AG04449 (cell line): ENCODE measurements at regions not wholly inside any gene's neighbourhood (a gene's known extent, or its start where the extent isn't known, plus 50 kb on each side); places are given as distances from the start of the nearest gene placed in this dataset.

ENCODE experiments used
- CTCF ChIA-PET: fragments of 350-600 bp; formaldehyde crosslinking; extraction: SDS; loops from one replicate; lab custom pipeline; 2021; ENCODE audit warnings: antibody characterized with exemption; lab: Yijun Ruan, JAX
- POLR2A ChIA-PET: fragments of 400-600, 350-600 bp; formaldehyde crosslinking; extraction: SDS; loops from one replicate; lab custom pipeline; 2020; ENCODE audit warnings: antibody characterized with exemption, inconsistent platforms; lab: Yijun Ruan, JAX
- DNase-seq: peaks from one replicate; pipeline ENCODE4 v3.0.0-alpha.2; 2010; ENCODE audit warnings: low read depth, low spot score
- H3K4me3 ChIP-seq: 2 replicates; pipeline ENCODE4 v1.5.1; 2011; ENCODE audit warnings: low read depth, mild to moderate bottlenecking, control low read depth, low read length
- TF ChIP-seq, protein P1 (sequence below): IDR thresholded peaks from one replicate; pipeline ENCODE4 v1.5.1; 2011; ENCODE audit warnings: mild to moderate bottlenecking, moderate library complexity, low read length, control low read depth, inconsistent platforms; ENCODE audit not compliant: insufficient read depth; ENCODE audit errors: missing control alignments

DNA sequence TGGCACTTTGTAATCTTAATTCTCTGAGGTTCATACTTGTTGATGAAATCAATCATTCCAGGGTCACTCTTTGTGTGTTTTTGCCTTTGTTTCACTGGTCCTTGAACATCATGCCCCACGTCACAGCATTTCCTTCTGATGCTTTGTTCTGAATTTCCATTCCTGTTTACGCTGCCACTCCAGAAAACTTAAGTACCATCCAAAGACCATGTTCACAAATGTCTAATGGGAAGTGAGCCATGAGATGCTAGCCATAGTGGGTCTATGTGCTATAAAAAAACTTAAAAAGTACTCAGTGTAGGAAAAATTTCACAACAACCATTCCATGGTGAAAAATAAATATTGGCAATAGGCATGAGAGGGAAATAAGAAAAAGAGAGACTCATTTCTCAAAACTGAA, 232.0 kb downstream of the IBTK start:
- POLR2A ChIA-PET: no interaction called here
- no peak overlapping the region for H3K4me3 ChIP-seq
- TF ChIP-seq, protein P1, sequence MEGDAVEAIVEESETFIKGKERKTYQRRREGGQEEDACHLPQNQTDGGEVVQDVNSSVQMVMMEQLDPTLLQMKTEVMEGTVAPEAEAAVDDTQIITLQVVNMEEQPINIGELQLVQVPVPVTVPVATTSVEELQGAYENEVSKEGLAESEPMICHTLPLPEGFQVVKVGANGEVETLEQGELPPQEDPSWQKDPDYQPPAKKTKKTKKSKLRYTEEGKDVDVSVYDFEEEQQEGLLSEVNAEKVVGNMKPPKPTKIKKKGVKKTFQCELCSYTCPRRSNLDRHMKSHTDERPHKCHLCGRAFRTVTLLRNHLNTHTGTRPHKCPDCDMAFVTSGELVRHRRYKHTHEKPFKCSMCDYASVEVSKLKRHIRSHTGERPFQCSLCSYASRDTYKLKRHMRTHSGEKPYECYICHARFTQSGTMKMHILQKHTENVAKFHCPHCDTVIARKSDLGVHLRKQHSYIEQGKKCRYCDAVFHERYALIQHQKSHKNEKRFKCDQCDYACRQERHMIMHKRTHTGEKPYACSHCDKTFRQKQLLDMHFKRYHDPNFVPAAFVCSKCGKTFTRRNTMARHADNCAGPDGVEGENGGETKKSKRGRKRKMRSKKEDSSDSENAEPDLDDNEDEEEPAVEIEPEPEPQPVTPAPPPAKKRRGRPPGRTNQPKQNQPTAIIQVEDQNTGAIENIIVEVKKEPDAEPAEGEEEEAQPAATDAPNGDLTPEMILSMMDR: no peak
- no peak for DNase-seq
- CTCF ChIA-PET: interaction anchor here (1.3 kb wide), 1 partner anchor 9 kb away, joined by 5 read pairs; no protein-coding TSS in a partner anchor

DNA sequence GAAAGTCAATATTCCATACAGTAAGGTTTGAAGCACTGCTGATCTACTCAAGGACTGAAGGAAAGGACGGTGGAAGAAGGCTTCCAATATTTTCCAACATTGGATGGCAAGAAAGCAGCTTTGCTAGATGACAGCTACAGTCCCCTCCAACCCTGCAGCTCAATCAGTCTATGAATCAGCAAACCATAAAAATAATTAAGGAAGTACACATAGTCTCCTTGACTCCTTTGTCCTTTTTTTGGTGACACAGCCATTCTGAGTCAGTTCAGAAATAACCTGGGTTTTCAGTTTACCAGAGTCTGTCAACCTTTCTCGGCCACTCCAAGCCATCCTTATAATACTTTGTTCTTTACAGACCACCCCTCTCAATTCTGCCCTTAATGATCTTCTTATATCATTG, 232.5 kb downstream of the IBTK start:
- TF ChIP-seq, protein P1: no peak
- CTCF ChIA-PET: interaction anchor here (1.3 kb wide), 1 partner anchor 9 kb away, joined by 5 read pairs; no protein-coding TSS in a partner anchor
- POLR2A ChIA-PET: no interaction called here
- no peak overlapping the region for H3K4me3 ChIP-seq
- DNase-seq: no peak

DNA sequence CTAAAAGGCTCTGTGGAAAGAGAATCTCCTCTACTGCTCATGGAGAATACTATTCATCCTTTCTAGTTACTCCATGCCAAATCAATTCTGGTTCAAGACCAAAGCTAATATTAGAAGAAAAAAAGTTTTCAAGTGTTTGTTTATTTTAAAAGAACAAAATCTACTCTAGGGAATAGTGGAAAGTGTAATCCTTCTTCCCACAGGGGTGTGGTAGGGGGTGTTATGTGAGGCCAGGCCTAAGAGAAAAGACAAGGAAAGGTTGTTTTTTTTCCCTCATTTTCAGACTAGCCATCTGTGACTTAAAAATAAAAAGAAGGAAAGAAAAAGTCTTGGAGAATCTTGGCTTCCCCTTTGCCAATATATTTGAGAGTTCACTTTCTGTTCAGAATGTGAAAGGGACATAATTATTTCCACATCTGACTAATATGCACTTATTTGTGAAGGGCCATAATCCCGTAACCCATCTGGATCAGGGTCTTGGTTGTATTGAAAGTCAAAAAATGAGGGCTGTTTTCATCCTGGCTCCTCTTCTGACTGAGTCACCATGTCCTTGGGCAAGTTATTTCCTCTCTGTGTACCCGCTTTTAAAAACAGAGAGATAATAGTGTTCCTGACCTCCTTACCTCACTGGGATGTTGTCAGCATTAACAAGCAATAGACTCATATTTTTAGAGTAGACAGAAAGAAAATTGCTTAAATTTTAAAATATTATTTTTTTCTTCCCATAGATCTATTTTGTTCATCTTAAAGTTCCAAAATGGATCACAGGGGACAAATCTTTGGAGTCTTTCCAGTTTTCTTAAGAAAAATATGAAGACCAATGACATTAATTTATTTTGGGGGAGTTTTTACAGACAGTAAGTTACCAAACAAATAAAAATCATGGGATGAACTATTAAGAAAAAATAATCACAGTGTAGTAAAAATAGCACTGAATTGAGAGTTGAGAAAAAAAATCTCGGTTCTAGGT, 233.7 kb downstream of the IBTK start:
- CTCF ChIA-PET: interaction anchor here (1.3 kb wide), 1 partner anchor 8 kb away, joined by 5 read pairs; no protein-coding TSS in a partner anchor
- DNase-seq: no peak

DNA sequence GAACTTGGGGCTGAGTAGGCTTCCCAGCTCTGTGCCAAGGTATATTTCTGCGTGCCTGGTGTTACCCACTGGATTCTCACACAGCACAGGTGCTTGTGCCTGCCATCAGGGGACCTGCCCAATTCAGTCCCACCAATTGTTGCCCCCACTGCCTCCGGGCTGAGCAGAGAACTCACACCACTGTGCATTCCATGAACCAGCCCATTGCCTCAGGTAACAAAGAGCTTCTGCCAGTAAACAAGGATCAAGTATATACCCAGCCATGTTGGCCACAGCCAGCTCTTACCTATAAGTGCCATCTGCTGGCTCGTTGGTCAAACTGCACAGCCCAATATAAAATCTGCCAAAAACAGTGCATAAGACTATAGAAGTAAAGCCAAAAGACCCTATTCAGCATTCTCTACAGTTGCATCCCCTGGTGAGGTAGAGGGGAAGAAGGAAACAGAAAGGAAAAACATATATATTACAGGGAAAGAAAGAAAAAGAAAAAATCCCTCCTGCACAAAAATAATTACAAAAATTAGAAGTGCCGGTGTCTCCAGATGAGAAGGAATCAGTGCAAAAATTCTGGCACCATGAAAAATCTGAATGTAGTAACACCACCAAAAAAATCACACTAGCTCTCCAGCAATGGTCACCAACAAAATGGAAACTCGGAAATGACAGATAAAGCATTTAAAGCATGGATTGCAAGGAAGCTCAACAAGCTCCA, 241.4 kb downstream of the IBTK start:
- DNase-seq: no peak
- CTCF ChIA-PET: interaction anchor here (0.9 to 3.5 kb wide), 21 partner anchors 9 to 1264 kb away, joined by 3 to 26 read pairs (median 5); partner anchors contain the start of gene TENT5A
- H3K4me3 ChIP-seq: no peak overlapping the region
- TF ChIP-seq, protein P1: peak; percentile 39
- POLR2A ChIA-PET: interaction anchor here (0.8 to 1.4 kb wide), 2 partner anchors 253 to 254 kb away, joined by 3 to 4 read pairs; partner anchors contain the start of gene TENT5A

More for the DNA sequence above, 233.7 kb downstream of the IBTK start:
- H3K4me3 ChIP-seq: no peak overlapping the region
- POLR2A ChIA-PET: no interaction called here
- TF ChIP-seq, protein P1: no peak

DNA sequence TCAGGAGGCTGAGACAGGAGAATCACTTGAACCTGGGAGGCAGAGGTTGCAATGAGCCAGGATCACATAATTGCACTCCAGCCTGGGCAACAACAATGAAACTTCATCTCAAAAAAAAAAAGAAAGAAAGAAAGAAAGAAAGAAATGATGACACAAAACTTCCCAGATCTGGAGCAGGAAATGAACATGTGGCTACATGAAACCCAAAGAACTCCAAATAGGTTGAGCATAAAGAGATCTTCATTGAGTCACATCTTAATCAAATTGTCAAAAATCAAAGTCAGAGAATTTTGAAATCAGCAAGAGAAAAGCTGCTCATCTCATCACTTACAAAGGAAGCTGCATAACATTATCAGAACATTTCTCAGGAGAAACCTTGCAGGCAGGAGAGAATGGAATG, 247.0 kb downstream of the IBTK start:
- no peak overlapping the region for H3K4me3 ChIP-seq
- POLR2A ChIA-PET: interaction anchor here (1.2 to 6.9 kb wide), 2 partner anchors 105 to 248 kb away, joined by 3 to 32 read pairs; partner anchors contain the start of gene TENT5A
- CTCF ChIA-PET: interaction anchor here (1.4 kb wide), 1 partner anchor 40 kb away, joined by 3 read pairs; no protein-coding TSS in a partner anchor
- TF ChIP-seq, protein P1: no peak
- DNase-seq: no peak
